Neural progenitor cell (in vitro differentiated cells): ENCODE measurements at regions not wholly inside any gene's neighbourhood (a gene's known extent, or its start where the extent isn't known, plus 50 kb on each side); places are given as distances from the start of the nearest gene placed in this dataset.

Experiments used
- EZH2 ChIP-seq: fragments of 200-600 bp; sonication (generic); IDR thresholded peaks from 2 replicates; pipeline ENCODE4 v1.6.1; 2017; ENCODE audit warnings: antibody characterized with exemption, mild to moderate bottlenecking, moderate library complexity
- EZH2phosphoT487 ChIP-seq: fragments of 200-600 bp; sonication (generic); IDR thresholded peaks from 2 replicates; pipeline ENCODE4 v1.6.1; 2017; ENCODE audit warnings: antibody characterized with exemption
- TF ChIP-seq, protein P1 (sequence below): fragments of 200-600 bp; sonication (generic); IDR thresholded peaks from 2 replicates; pipeline ENCODE4 v1.5.1; 2017; ENCODE audit warnings: antibody characterized with exemption, mild to moderate bottlenecking

DNA sequence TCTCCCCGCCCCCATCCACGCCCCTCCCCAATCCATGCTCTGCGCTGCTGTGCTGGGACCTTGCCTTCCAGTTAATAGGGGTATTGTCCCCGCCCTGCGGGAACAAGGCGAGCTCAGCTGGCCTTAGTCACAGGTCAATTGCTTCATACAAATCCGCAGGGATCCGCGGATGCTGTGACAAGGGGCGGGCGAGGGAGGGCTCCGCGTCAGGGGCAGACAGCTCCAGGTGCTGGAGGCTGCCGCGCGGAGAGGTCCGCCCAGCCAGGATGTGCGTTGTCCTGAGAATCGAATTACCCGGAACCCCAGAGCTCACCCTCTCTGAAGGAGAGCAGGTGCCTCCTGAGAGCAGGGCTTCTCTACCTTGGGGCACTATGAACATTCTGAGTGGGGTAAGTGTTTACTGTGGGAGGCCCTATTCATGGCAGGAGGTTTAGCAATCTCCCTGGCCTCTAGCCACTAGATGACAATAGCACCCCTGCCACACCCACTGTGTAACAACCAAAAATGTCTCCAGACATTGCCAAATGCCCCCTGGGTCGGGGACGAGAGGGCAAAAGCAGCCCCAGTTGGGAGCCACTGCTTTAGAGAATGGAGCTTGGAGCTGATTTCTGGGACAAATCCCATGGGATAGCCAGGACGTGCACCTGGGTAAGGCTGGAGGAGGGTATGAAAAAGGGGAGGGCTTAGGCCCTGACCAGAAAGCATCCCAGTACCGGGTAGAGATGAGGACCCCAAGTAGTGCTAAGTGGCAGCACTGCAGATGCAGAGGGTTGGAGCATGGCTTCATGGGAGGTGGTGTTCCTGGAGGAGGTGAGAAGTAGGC is 138.2 kb downstream of the CYLD start:
- TF ChIP-seq, protein P1, sequence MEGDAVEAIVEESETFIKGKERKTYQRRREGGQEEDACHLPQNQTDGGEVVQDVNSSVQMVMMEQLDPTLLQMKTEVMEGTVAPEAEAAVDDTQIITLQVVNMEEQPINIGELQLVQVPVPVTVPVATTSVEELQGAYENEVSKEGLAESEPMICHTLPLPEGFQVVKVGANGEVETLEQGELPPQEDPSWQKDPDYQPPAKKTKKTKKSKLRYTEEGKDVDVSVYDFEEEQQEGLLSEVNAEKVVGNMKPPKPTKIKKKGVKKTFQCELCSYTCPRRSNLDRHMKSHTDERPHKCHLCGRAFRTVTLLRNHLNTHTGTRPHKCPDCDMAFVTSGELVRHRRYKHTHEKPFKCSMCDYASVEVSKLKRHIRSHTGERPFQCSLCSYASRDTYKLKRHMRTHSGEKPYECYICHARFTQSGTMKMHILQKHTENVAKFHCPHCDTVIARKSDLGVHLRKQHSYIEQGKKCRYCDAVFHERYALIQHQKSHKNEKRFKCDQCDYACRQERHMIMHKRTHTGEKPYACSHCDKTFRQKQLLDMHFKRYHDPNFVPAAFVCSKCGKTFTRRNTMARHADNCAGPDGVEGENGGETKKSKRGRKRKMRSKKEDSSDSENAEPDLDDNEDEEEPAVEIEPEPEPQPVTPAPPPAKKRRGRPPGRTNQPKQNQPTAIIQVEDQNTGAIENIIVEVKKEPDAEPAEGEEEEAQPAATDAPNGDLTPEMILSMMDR = no peak
- TF ChIP-seq EZH2 = no peak
- TF ChIP-seq EZH2phosphoT487 = no peak
